CD14-positive monocyte (primary cell): ENCODE measurements at regions not wholly inside any gene's neighbourhood (a gene's known extent, or its start where the extent isn't known, plus 50 kb on each side); places are given as distances from the start of the nearest gene placed in this dataset.

Experiments
- DNase-seq, 3 donors: peaks; one replicate each; pipeline ENCODE4 v3.0.0-alpha.2; 2011 to 2022
- H2AFZ ChIP-seq: 2 replicates; pipeline ENCODE4 v1.6.0; 2012; ENCODE audit warnings: mild to moderate bottlenecking, low read depth, low read length, inconsistent platforms; ENCODE audit not compliant: insufficient read depth, poor library complexity, severe bottlenecking
- H3K27ac ChIP-seq, 2 donors: 1 replicate in 1 of 2; 2 replicates in 1 of 2; pipeline ENCODE4 v1.5.1; 2012 to 2013; ENCODE audit warnings: low read length in 2 of 2, control low read depth in 1 of 2, inconsistent platforms in 1 of 2, low read depth in 1 of 2, mild to moderate bottlenecking in 1 of 2
- H3K27me3 ChIP-seq, 2 donors: one replicate each; pipeline versions ENCODE4 v1.6.0 to v1.6.1; 2011 to 2013; ENCODE audit warnings: low read length in 2 of 2; ENCODE audit not compliant: control insufficient read depth in 2 of 2, insufficient read depth in 2 of 2
- H3K36me3 ChIP-seq, 2 donors: replicated peaks in 1 of 2; 1 replicate in 1 of 2; 2 replicates in 1 of 2; pipeline versions ENCODE4 v1.5.1 to v1.6.1; 2012 to 2013; ENCODE audit warnings: low read length in 2 of 2, control low read depth in 1 of 2, inconsistent platforms in 1 of 2, mild to moderate bottlenecking in 1 of 2; ENCODE audit not compliant: insufficient read depth in 2 of 2, control insufficient read depth in 1 of 2
- H3K4me1 ChIP-seq, 2 donors: 1 replicate in 1 of 2; 2 replicates in 1 of 2; pipeline versions ENCODE4 v1.5.1 to v1.6.1; 2012 to 2013; ENCODE audit warnings: low read length in 2 of 2, control low read depth in 1 of 2, inconsistent platforms in 1 of 2, mild to moderate bottlenecking in 1 of 2, moderate library complexity in 1 of 2; ENCODE audit not compliant: insufficient read depth in 2 of 2, control insufficient read depth in 1 of 2
- H3K4me2 ChIP-seq: replicated peaks from 2 replicates; pipeline ENCODE3; 2012; ENCODE audit warnings: low read length, moderate library complexity, mild to moderate bottlenecking; ENCODE audit not compliant: poor library complexity, severe bottlenecking; ENCODE audit errors: extremely low read depth
- H3K4me3 ChIP-seq, 3 experiments: fragments of 200-600 bp in 1 of 3; sonication (generic) in 1 of 3; replicated peaks in 1 of 3; 1 replicate in 2 of 3; 2 replicates in 1 of 3; pipeline ENCODE4 v1.5.1; 2011 to 2013; ENCODE audit warnings: low read length in 3 of 3, mild to moderate bottlenecking in 3 of 3, control low read depth in 2 of 3, low read depth in 2 of 3, inconsistent platforms in 1 of 3, moderate library complexity in 1 of 3
- H3K79me2 ChIP-seq: 2 replicates; pipeline ENCODE4 v1.6.0; 2012; ENCODE audit warnings: mild to moderate bottlenecking, control low read depth, inconsistent platforms, low read length, moderate library complexity; ENCODE audit not compliant: insufficient read depth
- H3K9ac ChIP-seq: 2 replicates; pipeline ENCODE4 v1.6.0; 2017; ENCODE audit warnings: low read length, mild to moderate bottlenecking; ENCODE audit not compliant: insufficient read depth, poor library complexity, severe bottlenecking
- H3K9me3 ChIP-seq, 2 donors: replicated peaks in 1 of 2; 1 replicate in 1 of 2; 2 replicates in 1 of 2; pipeline versions ENCODE4 v1.5.1 to v1.6.1; 2012 to 2013; ENCODE audit warnings: low read length in 2 of 2, control low read depth in 1 of 2; ENCODE audit not compliant: control insufficient read depth in 1 of 2, insufficient read depth in 1 of 2
- H4K20me1 ChIP-seq: 2 replicates; pipeline ENCODE4 v1.6.0; 2012; ENCODE audit warnings: mild to moderate bottlenecking, low read length, control low read depth, moderate library complexity; ENCODE audit not compliant: insufficient read depth
- H3K27ac Mint-ChIP-seq, 7 donors: one replicate each; pipeline ENCODE4 v1.8.0; 2020; ENCODE audit warnings: mild to moderate bottlenecking in 7 of 7, mixed read lengths in 7 of 7, moderate library complexity in 6 of 7, inconsistent platforms in 2 of 7
- H3K27me3 Mint-ChIP-seq, 3 donors: one replicate each; pipeline ENCODE4 v1.8.0; 2021 to 2022; ENCODE audit warnings: low read depth in 3 of 3, mild to moderate bottlenecking in 3 of 3, mixed read lengths in 3 of 3, moderate library complexity in 3 of 3, inconsistent platforms in 1 of 3
- H3K36me3 Mint-ChIP-seq, 2 donors: one replicate each; pipeline ENCODE4 v1.8.0; 2020; ENCODE audit warnings: mixed read lengths in 2 of 2, inconsistent platforms in 1 of 2, mild to moderate bottlenecking in 1 of 2
- H3K4me1 Mint-ChIP-seq: one replicate; pipeline ENCODE4 v1.8.0; 2020; ENCODE audit warnings: mild to moderate bottlenecking, mixed read lengths
- H3K4me3 Mint-ChIP-seq, 2 donors: one replicate each; pipeline ENCODE4 v1.8.0; 2020; ENCODE audit warnings: mild to moderate bottlenecking in 2 of 2, mixed read lengths in 2 of 2, moderate library complexity in 1 of 2
- H3K9me3 Mint-ChIP-seq, 7 donors: one replicate each; pipeline ENCODE4 v1.8.0; 2020 to 2022; ENCODE audit warnings: mixed read lengths in 7 of 7, mild to moderate bottlenecking in 6 of 7, moderate library complexity in 6 of 7, inconsistent platforms in 2 of 7
- CTCF ChIP-seq: fragments of 200-600 bp; IDR thresholded peaks from one replicate; pipeline ENCODE4 v1.8.0; 2022; ENCODE audit warnings: antibody characterized with exemption, mild to moderate bottlenecking
- WGBS: methylation state at CpG from one replicate; pipeline ENCODE4 v1.1.5; 2013; ENCODE audit warnings: missing lambda C conversion rate; ENCODE audit not compliant: insufficient coverage; 5-methylcytosine and 5-hydroxymethylcytosine counted together
- intact Hi-C, 2 donors: fragments of 100-400 bp; cut with micrococcal nuclease; formaldehyde crosslinking; loops; one replicate each; pipeline versions ENCODE4 v1.15.0 to v1.15.1; 2023

GRCh38 chr6:22356362-22356940, 59.6 kb upstream of the PRL start:
- intact Hi-C loops = no loop called here
- no peak overlapping the region for H2AFZ ChIP-seq
- H3K9me3 Mint-ChIP-seq = peaks cover 3 to 16% (median 9%) of the 10 kb centered on the region in 7 donors
- peaks cover 19% of the 10 kb centered on the region for H3K4me1 Mint-ChIP-seq
- no peak for TF ChIP-seq CTCF
- no peaks in the 10 kb centered on the region for H3K36me3 Mint-ChIP-seq
- H3K9ac ChIP-seq = no peak overlapping the region
- H4K20me1 ChIP-seq = no peaks in the 10 kb centered on the region
- no peaks in the 10 kb centered on the region for H3K79me2 ChIP-seq
- 82% methylated on average over 25 of the region's 28 CpGs for WGBS
- no peak overlapping the region for H3K4me3 Mint-ChIP-seq
- no peak for DNase-seq
- H3K4me2 ChIP-seq = no peak overlapping the region
- no peaks in the 10 kb centered on the region for H3K36me3 ChIP-seq
- no peak overlapping the region for H3K4me3 ChIP-seq
- H3K27ac ChIP-seq = no peak overlapping the region
- H3K27me3 Mint-ChIP-seq = peaks cover 0 to 2% (median 2%) of the 10 kb centered on the region in 3 donors
- H3K4me1 ChIP-seq = peaks cover 13 to 15% of the 10 kb centered on the region in 2 donors
- H3K27ac Mint-ChIP-seq = no peak overlapping the region
- H3K9me3 ChIP-seq = peaks cover 0 to under 1% of the 10 kb centered on the region in 2 donors
- no peaks in the 10 kb centered on the region for H3K27me3 ChIP-seq

- Histone ChIP-seq H3K9ac (no peak overlapping the region), H2AFZ (no peak overlapping the region), H3K4me1 (peaks cover 10 to 16% of the 10 kb centered on the region in 2 donors), H3K36me3 (no peaks in the 10 kb centered on the region), H3K4me2 (no peak overlapping the region), H4K20me1 (no peaks in the 10 kb centered on the region), H3K4me3 (no peak overlapping the region), H3K27me3 (no peaks in the 10 kb centered on the region), H3K27ac (no peak overlapping the region), H3K79me2 (no peaks in the 10 kb centered on the region), H3K9me3 (peaks cover 0 to 5% of the 10 kb centered on the region in 2 donors)
- H3K27me3 Mint-ChIP-seq = peaks cover 2% of the 10 kb centered on the region in 3 donors
- H3K36me3 Mint-ChIP-seq = peaks cover 1 to 3% of the 10 kb centered on the region in 2 donors
- H3K27ac Mint-ChIP-seq = no peak overlapping the region
- H3K4me1 Mint-ChIP-seq = peaks cover 21% of the 10 kb centered on the region
- no peak for TF ChIP-seq CTCF
- no peak overlapping the region for H3K4me3 Mint-ChIP-seq
- no peak for DNase-seq
- H3K9me3 Mint-ChIP-seq = peaks cover 3 to 14% (median 11%) of the 10 kb centered on the region in 7 donors
- intact Hi-C loops = no loop called here
Observed at GRCh38 chr6:22357724-22358189, 60.9 kb upstream of the PRL start.
